SU-DHL-6 (cell line): ENCODE measurements at regions not wholly inside any gene's neighbourhood (a gene's known extent, or its start where the extent isn't known, plus 50 kb on each side); places are given as distances from the start of the nearest gene placed in this dataset.
A peak's percentile ranks its signal among the peaks of the same experiment; 100 is the strongest.

Experiments used
- H2AFZ ChIP-seq: fragments of 200-600 bp; sonication (generic); 2 replicates; pipeline ENCODE4 v1.6.1; 2014; ENCODE audit warnings: low read depth, mild to moderate bottlenecking, moderate library complexity, mixed read lengths, antibody characterized with exemption, low read length; ENCODE audit not compliant: severe bottlenecking
- H3F3A ChIP-seq: fragments of 200-600 bp; shearing (Covaris generic); 2 replicates; pipeline ENCODE4 v1.6.0; 2016; ENCODE audit warnings: antibody characterized with exemption, mild to moderate bottlenecking; ENCODE audit not compliant: insufficient read depth
- H3K27ac ChIP-seq: fragments of 200-600 bp; sonication (generic); 2 replicates; pipeline ENCODE4 v1.5.1; 2016; ENCODE audit warnings: low read depth, mild to moderate bottlenecking, low read length, moderate library complexity, mixed read lengths
- H3K27me3 ChIP-seq: fragments of 200-600 bp; sonication (generic), shearing (Covaris generic); 2 replicates; pipeline ENCODE4 v1.6.0; 2014; ENCODE audit warnings: mild to moderate bottlenecking, low read length
- H3K36me3 ChIP-seq: fragments of 200-600 bp; sonication (generic); 2 replicates; pipeline ENCODE4 v1.6.1; 2014; ENCODE audit warnings: mild to moderate bottlenecking, low read length, mixed read lengths
- H3K4me2 ChIP-seq: fragments of 300-600, 200-600 bp; shearing (Covaris generic), sonication (generic); 2 replicates; pipeline ENCODE4 v1.6.0; 2014; ENCODE audit warnings: low read length, low read depth, mild to moderate bottlenecking; ENCODE audit not compliant: poor library complexity, severe bottlenecking
- H3K4me3 ChIP-seq: fragments of 200-600 bp; sonication (generic); 2 replicates; pipeline ENCODE4 v1.5.1; 2014; ENCODE audit warnings: antibody characterized with exemption, low read length, mild to moderate bottlenecking, mixed read lengths; ENCODE audit not compliant: insufficient read depth, poor library complexity, severe bottlenecking
- H3K79me2 ChIP-seq: fragments of 200-600 bp; sonication (generic); 2 replicates; pipeline ENCODE4 v1.6.1; 2014; ENCODE audit warnings: mild to moderate bottlenecking, low read length, moderate library complexity; ENCODE audit not compliant: insufficient read depth
- H3K9ac ChIP-seq: fragments of 200-600 bp; sonication (generic); 2 replicates; pipeline ENCODE4 v1.7.0; 2014; ENCODE audit warnings: mild to moderate bottlenecking, low read length
- H3K9me2 ChIP-seq: fragments of 200-600 bp; sonication (generic); replicated peaks from 2 replicates; pipeline ENCODE4 v1.6.1; 2014; ENCODE audit warnings: low read length; ENCODE audit not compliant: insufficient read depth
- H3K9me3 ChIP-seq: fragments of 200-600 bp; sonication (generic); 2 replicates; pipeline ENCODE4 v1.6.1; 2014; ENCODE audit warnings: low read length, mixed read lengths; ENCODE audit not compliant: insufficient read depth
- H4K20me1 ChIP-seq: fragments of 200-600 bp; sonication (generic); 2 replicates; pipeline ENCODE4 v1.6.1; 2014; ENCODE audit warnings: low read depth, mild to moderate bottlenecking, antibody characterized with exemption, low read length, moderate library complexity, mixed read lengths
- CTCF ChIP-seq: fragments of 200-600 bp; sonication (generic); IDR thresholded peaks from one replicate; pipeline ENCODE4 v1.5.1; 2017; ENCODE audit warnings: antibody characterized with exemption, mild to moderate bottlenecking, low read length, moderate library complexity; ENCODE audit not compliant: insufficient read depth, poor library complexity, severe bottlenecking
- EZH2phosphoT487 ChIP-seq: fragments of 200-600 bp; sonication (generic), shearing (Covaris generic); conservative IDR thresholded peaks from 2 replicates; pipeline ENCODE4 v1.6.1; 2018; ENCODE audit warnings: mild to moderate bottlenecking, antibody characterized with exemption, low read length, moderate library complexity, mixed read lengths

GRCh38 chr18:30280861-30281470 is 761.6 kb downstream of the DSC3 start:
- peak; percentile 77 for TF ChIP-seq CTCF
- TF ChIP-seq EZH2phosphoT487: no peak
- Histone ChIP-seq H3K27ac (no peak overlapping the region), H3K79me2 (no peaks in the 10 kb centered on the region), H3K36me3 (no peaks in the 10 kb centered on the region), H3K4me3 (no peak overlapping the region), H3K9ac (no peak overlapping the region), H3K9me2 (no peaks in the 10 kb centered on the region), H2AFZ (no peak overlapping the region), H3K9me3 (no peaks in the 10 kb centered on the region), H3F3A (no peaks in the 10 kb centered on the region), H4K20me1 (no peaks in the 10 kb centered on the region; the same call in 1 of the 2 replicates), H3K27me3 (no peaks in the 10 kb centered on the region), H3K4me2 (no peak overlapping the region)

GRCh38 chr18:30280186-30280585 is 762.4 kb downstream of the DSC3 start:
- Histone ChIP-seq H3K79me2 (no peaks in the 10 kb centered on the region), H3K9me3 (no peaks in the 10 kb centered on the region), H3K9ac (no peak overlapping the region), H3K9me2 (no peaks in the 10 kb centered on the region), H3K4me3 (no peak overlapping the region), H3F3A (no peaks in the 10 kb centered on the region), H3K27ac (no peak overlapping the region), H3K36me3 (no peaks in the 10 kb centered on the region), H2AFZ (no peak overlapping the region), H3K27me3 (no peaks in the 10 kb centered on the region), H3K4me2 (no peak overlapping the region), H4K20me1 (no peaks in the 10 kb centered on the region; the same call in 1 of the 2 replicates)
- no peak for TF ChIP-seq CTCF
- TF ChIP-seq EZH2phosphoT487: no peak

- Histone ChIP-seq H3K27me3 (no peaks in the 10 kb centered on the region), H3K79me2 (no peaks in the 10 kb centered on the region), H3K9me3 (no peaks in the 10 kb centered on the region), H3F3A (no peaks in the 10 kb centered on the region), H3K4me3 (no peak overlapping the region), H3K36me3 (no peaks in the 10 kb centered on the region), H3K4me2 (no peak overlapping the region), H3K9ac (no peak overlapping the region), H4K20me1 (peaks cover 5% of the 10 kb centered on the region; the same call in 1 of the 2 replicates), H3K27ac (no peak overlapping the region), H3K9me2 (no peaks in the 10 kb centered on the region), H2AFZ (no peak overlapping the region)
- TF ChIP-seq CTCF (no peak), EZH2phosphoT487 (no peak)
Measured at GRCh38 chr18:30277676-30278075, 764.9 kb downstream of the DSC3 start.

GRCh38 chr18:30271716-30272115 is 770.8 kb downstream of the DSC3 start:
- TF ChIP-seq EZH2phosphoT487: no peak
- TF ChIP-seq CTCF: no peak
- Histone ChIP-seq H3K9me2 (no peaks in the 10 kb centered on the region), H2AFZ (no peak overlapping the region), H3K79me2 (no peaks in the 10 kb centered on the region), H4K20me1 (0 out of 2 replicates have a peak, but pooled peaks cover 5% of the 10 kb centered on the region), H3F3A (no peaks in the 10 kb centered on the region), H3K4me3 (no peak overlapping the region), H3K4me2 (no peak overlapping the region), H3K27ac (no peak overlapping the region), H3K36me3 (no peaks in the 10 kb centered on the region), H3K9ac (no peak overlapping the region), H3K27me3 (no peaks in the 10 kb centered on the region), H3K9me3 (no peaks in the 10 kb centered on the region)
